GM23338 (cell line): ENCODE measurements at regions not wholly inside any gene's neighbourhood (a gene's known extent, or its start where the extent isn't known, plus 50 kb on each side); places are given as distances from the start of the nearest gene placed in this dataset.
"Not testable (repeated sequence)": the region's sequence is repeated elsewhere in the genome, so short reads cannot be mapped to it uniquely, and the experiment has no call there.

Experiments
- CREB1 ChIP-seq: fragments of 250-450 bp; sonication (Bioruptor Pico); IDR thresholded peaks from 2 replicates; pipeline ENCODE4 v1.5.0; 2020; ENCODE audit warnings: low read depth, mild to moderate bottlenecking, moderate library complexity
- CTCF ChIP-seq, 2 experiments: fragments of 200-600 bp in 1 of 2; sonication (generic) in 1 of 2; conservative IDR thresholded peaks; 2 replicates each; pipeline versions ENCODE4 v1.5.1 to v1.6.1; 2016 to 2017; ENCODE audit warnings: antibody characterized with exemption in 2 of 2, low read depth in 2 of 2, mild to moderate bottlenecking in 2 of 2, moderate library complexity in 1 of 2
- EZH2 ChIP-seq: fragments of 200-600 bp; sonication (generic); IDR thresholded peaks from one replicate; pipeline ENCODE4 v1.8.0; 2017; ENCODE audit warnings: antibody characterized with exemption, mild to moderate bottlenecking, low read depth; ENCODE audit not compliant: unreplicated experiment
- EZH2phosphoT487 ChIP-seq: fragments of 200-600 bp; sonication (generic); IDR thresholded peaks from one replicate; pipeline ENCODE4 v1.8.1; 2018; ENCODE audit warnings: antibody characterized with exemption; ENCODE audit not compliant: unreplicated experiment
- POLR2AphosphoS5 ChIP-seq: IDR thresholded peaks from 2 replicates; pipeline ENCODE4 v1.6.1; 2016; ENCODE audit warnings: antibody characterized with exemption, low read depth
- REST ChIP-seq: IDR thresholded peaks from one replicate; pipeline ENCODE4 v1.6.1; 2018; ENCODE audit warnings: antibody characterized with exemption; ENCODE audit not compliant: unreplicated experiment
- STAT1 ChIP-seq: IDR thresholded peaks from one replicate; pipeline ENCODE4 v1.6.1; 2016; ENCODE audit warnings: antibody characterized with exemption; ENCODE audit not compliant: unreplicated experiment

- TF ChIP-seq EZH2phosphoT487; CTCF (conservative IDR thresholded peaks at IDR 0.05; ENCODE audit: low read depth in 2 of 2); REST; POLR2AphosphoS5; EZH2; STAT1; CREB1 (CRISPR knock-in tag): not testable (repeated sequence)
Observed at GRCh38 chr5:45172634-45173033, 363.9 kb downstream of the MRPS30 start.
